ENCODE measurements at regions not wholly inside any gene's neighbourhood (a gene's known extent, or its start where the extent isn't known, plus 50 kb on each side); places are given as distances from the start of the nearest gene placed in this dataset.
A peak's percentile ranks its signal among the peaks of the same experiment; 100 is the strongest.

GRCh38 chr2:4255491-4255890 is 552.1 kb downstream of the DCDC2C start:
- DNase-seq (ENCODE audit: low spot score): no peak

GRCh38 chr2:4256351-4256750 is 553.0 kb downstream of the DCDC2C start:
- DNase-seq (ENCODE audit: low spot score): no peak

GRCh38 chr2:4258563-4258962 is 555.2 kb downstream of the DCDC2C start:
- peak; percentile 53 for DNase-seq (ENCODE audit: low spot score)

- no peak for DNase-seq (ENCODE audit: low spot score)
These were observed 562.6 kb downstream of the DCDC2C start for GRCh38 chr2:4265936-4266335.

- no peak for DNase-seq (ENCODE audit: low spot score)
These were observed 566.5 kb downstream of the DCDC2C start for GRCh38 chr2:4269885-4270284.

GRCh38 chr2:4272261-4272858 is 569.0 kb downstream of the DCDC2C start:
- DNase-seq (ENCODE audit: low spot score): no peak

GRCh38 chr2:4278392-4278791 is 575.0 kb downstream of the DCDC2C start:
- DNase-seq (ENCODE audit: low spot score): no peak

- no peak for DNase-seq (ENCODE audit: low spot score)
These were observed 576.1 kb downstream of the DCDC2C start for GRCh38 chr2:4279431-4279830.

GRCh38 chr2:4291430-4291829 is 588.1 kb downstream of the DCDC2C start:
- DNase-seq (ENCODE audit: low spot score): no peak

- no peak for DNase-seq (ENCODE audit: low spot score)
These were observed 592.3 kb downstream of the DCDC2C start for GRCh38 chr2:4295680-4296079.

GRCh38 chr2:4300616-4301015 is 597.2 kb downstream of the DCDC2C start:
- DNase-seq (ENCODE audit: low spot score): no peak

GRCh38 chr2:4324531-4324930 is 621.2 kb downstream of the DCDC2C start:
- no peak for DNase-seq (ENCODE audit: low spot score)

- no peak for DNase-seq (ENCODE audit: low spot score)
These were observed 633.5 kb downstream of the DCDC2C start for GRCh38 chr2:4336864-4337263.

- no peak for DNase-seq (ENCODE audit: low spot score)
These were observed 635.0 kb downstream of the DCDC2C start for GRCh38 chr2:4338345-4338744.

- DNase-seq (ENCODE audit: low spot score): peak; percentile 46
These were observed 637.2 kb downstream of the DCDC2C start for GRCh38 chr2:4340536-4340935.

GRCh38 chr2:4346628-4347027 is 643.3 kb downstream of the DCDC2C start:
- DNase-seq (ENCODE audit: low spot score): no peak

- no peak for DNase-seq (ENCODE audit: low spot score)
These were observed 650.3 kb downstream of the DCDC2C start for GRCh38 chr2:4353668-4354067.

GRCh38 chr2:4354164-4354563 is 650.8 kb downstream of the DCDC2C start:
- DNase-seq (ENCODE audit: low spot score): peak; percentile 9

GRCh38 chr2:4354678-4355077 is 651.3 kb downstream of the DCDC2C start:
- DNase-seq (ENCODE audit: low spot score): peak; percentile 17

GRCh38 chr2:4356109-4356508 is 652.7 kb downstream of the DCDC2C start:
- DNase-seq (ENCODE audit: low spot score): no peak

GRCh38 chr2:4356541-4356940 is 653.2 kb downstream of the DCDC2C start:
- no peak for DNase-seq (ENCODE audit: low spot score)

GRCh38 chr2:4357121-4357520 is 653.7 kb downstream of the DCDC2C start:
- no peak for DNase-seq (ENCODE audit: low spot score)

GRCh38 chr2:4358837-4359236 is 655.5 kb downstream of the DCDC2C start:
- DNase-seq (ENCODE audit: low spot score): no peak

GRCh38 chr2:4368907-4369306 is 665.5 kb downstream of the DCDC2C start:
- DNase-seq (ENCODE audit: low spot score): no peak
